ENCODE measurements at regions not wholly inside any gene's neighbourhood (a gene's known extent, or its start where the extent isn't known, plus 50 kb on each side); places are given as distances from the start of the nearest gene placed in this dataset.
"Not testable (repeated sequence)": the region's sequence is repeated elsewhere in the genome, so short reads cannot be mapped to it uniquely, and the experiment has no call there.

- no peak for TF ChIP-seq EZH2 (IDR thresholded peaks at IDR 0.05; ENCODE audit: borderline replicate concordance, insufficient read depth, low read depth, low read length, poor library complexity, severe bottlenecking)
- TF ChIP-seq CTCF (IDR thresholded peaks at IDR 0.05) = no peak
- H2AFZ ChIP-seq (ENCODE audit: insufficient read depth, low read depth, low read length, poor library complexity, severe bottlenecking) = no peak overlapping the region
- H3K9ac ChIP-seq (ENCODE audit: low read length) = no peak overlapping the region
- Mint-ChIP-seq H3K9me3 (ENCODE audit: insufficient read depth) (peaks cover 4% of the 10 kb centered on the region), H3K4me3 (no peak overlapping the region), H3K27me3 (no peaks in the 10 kb centered on the region), H3K4me1 (no peaks in the 10 kb centered on the region), H3K27ac (no peak overlapping the region)
- H3K9me3 ChIP-seq (ENCODE audit: control extremely low read depth in 1 of 3, control insufficient read depth in 2 of 3, insufficient read depth in 1 of 3, low read length in 2 of 3) = peaks cover 0 to 38% (median 1%) of the 10 kb centered on the region in 3 donors
- intact Hi-C loops (cut with micrococcal nuclease) = no loop called here
- no peak overlapping the region for H3K27ac ChIP-seq (ENCODE audit: low read length in 2 of 2)
- POLR2A ChIA-PET = no interaction called here
- no peaks in the 10 kb centered on the region for H3K4me1 ChIP-seq (ENCODE audit: control insufficient read depth in 2 of 2, insufficient read depth in 2 of 2, low read length in 2 of 2)
- ATAC-seq (ENCODE audit: low read depth) (no peak), DNase-seq (no peak)
- H3K27me3 ChIP-seq (replicated peaks in 1 of 4; ENCODE audit: control extremely low read depth in 1 of 4, control insufficient read depth in 3 of 4, insufficient read depth in 4 of 4, low read length in 3 of 4) = no peaks in the 10 kb centered on the region
- H3K4me2 ChIP-seq (replicated peaks; ENCODE audit: low read depth, low read length, poor library complexity, severe bottlenecking) = no peak overlapping the region
- H4K20me1 ChIP-seq (ENCODE audit: control insufficient read depth, insufficient read depth, low read length, poor library complexity, severe bottlenecking) = no peaks in the 10 kb centered on the region
- 89% methylated on average over 11 of the region's 20 CpGs for WGBS (ENCODE audit: insufficient coverage)
- CTCF ChIA-PET = no interaction called here
- no peaks in the 10 kb centered on the region for H3K79me2 ChIP-seq (ENCODE audit: control insufficient read depth, insufficient read depth, low read length)
- H3K36me3 ChIP-seq (replicated peaks in 1 of 2; ENCODE audit: control extremely low read depth in 1 of 2, control insufficient read depth in 1 of 2, extremely low read depth in 1 of 2, insufficient read depth in 2 of 2, low read length in 1 of 2) = no peaks in the 10 kb centered on the region
- H3K4me3 ChIP-seq (ENCODE audit: control extremely low read depth in 1 of 5, extremely low read depth in 1 of 5, insufficient read depth in 1 of 5, low read depth in 2 of 5, low read length in 4 of 5) = no peak overlapping the region
Observed at GRCh38 chr13:80704369-80704768, 363.4 kb upstream of the SPRY2 start.

GRCh38 chr13:80695841-80696240 is 354.9 kb upstream of the SPRY2 start:
- Mint-ChIP-seq H3K27ac (no peak overlapping the region), H3K27me3 (no peaks in the 10 kb centered on the region), H3K4me1 (no peaks in the 10 kb centered on the region), H3K4me3 (no peak overlapping the region), H3K9me3 (ENCODE audit: insufficient read depth) (no peaks in the 10 kb centered on the region)
- Histone ChIP-seq H3K9me3 (ENCODE audit: control extremely low read depth in 1 of 3, control insufficient read depth in 2 of 3, insufficient read depth in 1 of 3, low read length in 2 of 3) (no peaks in the 10 kb centered on the region), H3K9ac (ENCODE audit: low read length) (no peak overlapping the region), H4K20me1 (ENCODE audit: control insufficient read depth, insufficient read depth, low read length, poor library complexity, severe bottlenecking) (no peaks in the 10 kb centered on the region), H3K27ac (ENCODE audit: low read length in 2 of 2) (no peak overlapping the region), H2AFZ (ENCODE audit: insufficient read depth, low read depth, low read length, poor library complexity, severe bottlenecking) (no peak overlapping the region), H3K4me2 (replicated peaks; ENCODE audit: low read depth, low read length, poor library complexity, severe bottlenecking) (no peak overlapping the region), H3K79me2 (ENCODE audit: control insufficient read depth, insufficient read depth, low read length) (no peaks in the 10 kb centered on the region), H3K4me1 (ENCODE audit: control insufficient read depth in 2 of 2, insufficient read depth in 2 of 2, low read length in 2 of 2) (no peaks in the 10 kb centered on the region), H3K36me3 (replicated peaks in 1 of 2; ENCODE audit: control extremely low read depth in 1 of 2, control insufficient read depth in 1 of 2, extremely low read depth in 1 of 2, insufficient read depth in 2 of 2, low read length in 1 of 2) (no peaks in the 10 kb centered on the region), H3K27me3 (replicated peaks in 1 of 4; ENCODE audit: control extremely low read depth in 1 of 4, control insufficient read depth in 3 of 4, insufficient read depth in 4 of 4, low read length in 3 of 4) (no peaks in the 10 kb centered on the region), H3K4me3 (ENCODE audit: control extremely low read depth in 1 of 5, extremely low read depth in 1 of 5, insufficient read depth in 1 of 5, low read depth in 2 of 5, low read length in 4 of 5) (no peak overlapping the region)
- CTCF ChIA-PET = no interaction called here
- intact Hi-C loops (cut with micrococcal nuclease) = no loop called here
- DNase-seq (no peak), ATAC-seq (ENCODE audit: low read depth) (no peak)
- TF ChIP-seq EZH2 (IDR thresholded peaks at IDR 0.05; ENCODE audit: borderline replicate concordance, insufficient read depth, low read depth, low read length, poor library complexity, severe bottlenecking) (no peak), CTCF (IDR thresholded peaks at IDR 0.05) (no peak)
- WGBS (ENCODE audit: insufficient coverage) = no CpG with 5 or more reads among the region's 1 CpG
- POLR2A ChIA-PET = no interaction called here

- H3K9ac ChIP-seq (ENCODE audit: low read length); intact Hi-C loops (cut with micrococcal nuclease): not testable (repeated sequence)
Observed at GRCh38 chr13:80691814-80692213, 350.9 kb upstream of the SPRY2 start.

More at GRCh38 chr13:80691814-80692213, 350.9 kb upstream of the SPRY2 start:
- H3K27me3 ChIP-seq (replicated peaks in 1 of 4; ENCODE audit: control extremely low read depth in 1 of 4, control insufficient read depth in 3 of 4, insufficient read depth in 4 of 4, low read length in 3 of 4); H3K79me2 ChIP-seq (ENCODE audit: control insufficient read depth, insufficient read depth, low read length); H3K4me2 ChIP-seq (replicated peaks; ENCODE audit: low read depth, low read length, poor library complexity, severe bottlenecking); H3K4me1 ChIP-seq (ENCODE audit: control insufficient read depth in 2 of 2, insufficient read depth in 2 of 2, low read length in 2 of 2); H3K4me3 Mint-ChIP-seq; DNase-seq; H3K27ac Mint-ChIP-seq; H3K4me1 Mint-ChIP-seq; H4K20me1 ChIP-seq (ENCODE audit: control insufficient read depth, insufficient read depth, low read length, poor library complexity, severe bottlenecking); ATAC-seq (ENCODE audit: low read depth); H3K27ac ChIP-seq (ENCODE audit: low read length in 2 of 2); H3K36me3 ChIP-seq (replicated peaks in 1 of 2; ENCODE audit: control extremely low read depth in 1 of 2, control insufficient read depth in 1 of 2, extremely low read depth in 1 of 2, insufficient read depth in 2 of 2, low read length in 1 of 2); POLR2A ChIA-PET; H3K27me3 Mint-ChIP-seq; H3K9me3 Mint-ChIP-seq (ENCODE audit: insufficient read depth); H2AFZ ChIP-seq (ENCODE audit: insufficient read depth, low read depth, low read length, poor library complexity, severe bottlenecking); H3K4me3 ChIP-seq (ENCODE audit: control extremely low read depth in 1 of 5, extremely low read depth in 1 of 5, insufficient read depth in 1 of 5, low read depth in 2 of 5, low read length in 4 of 5): not testable (repeated sequence)
- WGBS (ENCODE audit: insufficient coverage) = no CpG with 5 or more reads among the region's 2 CpGs
- CTCF ChIA-PET = interaction anchor here (0.6 kb wide), 1 partner anchor 1268 kb away, joined by 4 read pairs; no protein-coding TSS in a partner anchor
- peaks cover 0 to 10% (median 2%) of the 10 kb centered on the region in 3 donors for H3K9me3 ChIP-seq (ENCODE audit: control extremely low read depth in 1 of 3, control insufficient read depth in 2 of 3, insufficient read depth in 1 of 3, low read length in 2 of 3)
